ENCODE measurements at regions not wholly inside any gene's neighbourhood (a gene's known extent, or its start where the extent isn't known, plus 50 kb on each side); places are given as distances from the start of the nearest gene placed in this dataset.

DNA sequence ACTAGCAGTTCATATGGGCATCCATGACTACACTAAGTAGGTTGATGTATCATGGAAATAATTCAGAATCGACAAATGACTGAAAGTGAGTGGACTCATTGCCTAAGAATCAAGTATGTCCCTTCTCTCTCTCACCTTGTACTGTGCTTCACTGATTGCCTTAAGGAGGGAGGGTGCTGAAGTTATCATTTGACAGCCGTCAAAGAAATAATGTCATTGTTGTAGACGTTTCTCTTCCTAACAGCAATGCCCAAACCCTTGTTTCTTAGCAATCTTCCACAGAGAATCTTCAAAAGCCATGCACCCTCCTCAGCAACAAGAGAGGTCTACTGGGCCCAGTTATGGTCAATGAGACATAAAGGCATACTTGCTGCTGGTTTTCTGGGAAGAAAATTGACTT lies 785.0 kb downstream of the SUCLG1 start:
- no peaks in the 10 kb centered on the region for H3K4me1 ChIP-seq (ENCODE audit: control insufficient read depth, extremely low read depth, insufficient read depth, low read length)
- H3K4me2 ChIP-seq (ENCODE audit: control insufficient read depth, extremely low read depth, insufficient read depth, low read depth, low read length): no peak overlapping the region
- dilution Hi-C loops (cut with MboI; ENCODE audit: extremely low pct_ligation_motif_present, low sequenced_read_pairs): no loop called here
- no peak for TF ChIP-seq EZH2 (IDR thresholded peaks at IDR 0.05; ENCODE audit: low read length)
- TF ChIP-seq, protein P1, sequence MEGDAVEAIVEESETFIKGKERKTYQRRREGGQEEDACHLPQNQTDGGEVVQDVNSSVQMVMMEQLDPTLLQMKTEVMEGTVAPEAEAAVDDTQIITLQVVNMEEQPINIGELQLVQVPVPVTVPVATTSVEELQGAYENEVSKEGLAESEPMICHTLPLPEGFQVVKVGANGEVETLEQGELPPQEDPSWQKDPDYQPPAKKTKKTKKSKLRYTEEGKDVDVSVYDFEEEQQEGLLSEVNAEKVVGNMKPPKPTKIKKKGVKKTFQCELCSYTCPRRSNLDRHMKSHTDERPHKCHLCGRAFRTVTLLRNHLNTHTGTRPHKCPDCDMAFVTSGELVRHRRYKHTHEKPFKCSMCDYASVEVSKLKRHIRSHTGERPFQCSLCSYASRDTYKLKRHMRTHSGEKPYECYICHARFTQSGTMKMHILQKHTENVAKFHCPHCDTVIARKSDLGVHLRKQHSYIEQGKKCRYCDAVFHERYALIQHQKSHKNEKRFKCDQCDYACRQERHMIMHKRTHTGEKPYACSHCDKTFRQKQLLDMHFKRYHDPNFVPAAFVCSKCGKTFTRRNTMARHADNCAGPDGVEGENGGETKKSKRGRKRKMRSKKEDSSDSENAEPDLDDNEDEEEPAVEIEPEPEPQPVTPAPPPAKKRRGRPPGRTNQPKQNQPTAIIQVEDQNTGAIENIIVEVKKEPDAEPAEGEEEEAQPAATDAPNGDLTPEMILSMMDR (optimal IDR thresholded peaks at IDR 0.05 in 1 of 3, IDR thresholded peaks at IDR 0.05 in 1 of 3, conservative IDR thresholded peaks at IDR 0.05 in 1 of 3; ENCODE audit: extremely low read depth in 1 of 3, insufficient read depth in 2 of 3, low read length in 3 of 3): no peak
- no peak overlapping the region for H2AFZ ChIP-seq (ENCODE audit: control insufficient read depth, low read length)
- no peaks in the 10 kb centered on the region for H3K27me3 ChIP-seq (ENCODE audit: control insufficient read depth, extremely low read depth, insufficient read depth, low read length)
- no peak overlapping the region for H3K4me3 ChIP-seq (ENCODE audit: control insufficient read depth in 2 of 3, extremely low read depth in 1 of 3, insufficient read depth in 2 of 3, low read depth in 1 of 3, low read length in 3 of 3)
- no peak overlapping the region for H3K9ac ChIP-seq (ENCODE audit: control insufficient read depth, extremely low read depth, insufficient read depth, low read length)
- no peaks in the 10 kb centered on the region for H3K36me3 ChIP-seq (ENCODE audit: control insufficient read depth in 2 of 2, extremely low read depth in 1 of 2, insufficient read depth in 2 of 2, low read length in 2 of 2)
- H3K9me1 ChIP-seq (ENCODE audit: control insufficient read depth, extremely low read depth, insufficient read depth, low read length): no peaks in the 10 kb centered on the region
- DNase-seq (ENCODE audit: low read depth, low spot score) (no peak), FAIRE-seq (no peak)
- no peak overlapping the region for H3K27ac ChIP-seq (ENCODE audit: control insufficient read depth, insufficient read depth, low read length)
- H4K20me1 ChIP-seq (ENCODE audit: control insufficient read depth, extremely low read depth, insufficient read depth, low read length): no peaks in the 10 kb centered on the region
- H3K9me3 ChIP-seq (ENCODE audit: control insufficient read depth, low read depth, low read length): no peaks in the 10 kb centered on the region
- no peaks in the 10 kb centered on the region for H3K79me2 ChIP-seq (ENCODE audit: control insufficient read depth, insufficient read depth, low read length)

DNA sequence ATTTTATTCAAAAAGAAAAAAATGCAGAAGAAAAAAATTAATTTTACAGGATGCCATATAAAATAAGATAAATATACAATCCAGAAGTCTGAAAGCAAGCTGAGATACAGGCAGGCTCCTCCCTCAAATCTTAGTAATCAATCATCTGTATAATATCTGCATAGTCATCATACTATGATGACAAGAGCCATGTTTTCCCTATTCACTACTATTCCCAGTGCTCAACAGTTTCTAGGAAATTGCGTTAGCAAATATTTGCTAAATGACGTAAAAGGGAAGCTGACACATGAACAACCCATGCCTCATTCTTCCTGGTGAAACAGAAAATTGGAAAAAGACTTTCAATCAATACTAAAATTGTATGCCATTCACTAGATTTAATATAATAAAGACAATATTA lies 793.2 kb downstream of the SUCLG1 start:
- H3K9ac ChIP-seq (ENCODE audit: control insufficient read depth, extremely low read depth, insufficient read depth, low read length): no peak overlapping the region
- H3K27me3 ChIP-seq (ENCODE audit: control insufficient read depth, extremely low read depth, insufficient read depth, low read length): no peaks in the 10 kb centered on the region
- dilution Hi-C loops (cut with MboI; ENCODE audit: extremely low pct_ligation_motif_present, low sequenced_read_pairs): no loop called here
- H3K4me1 ChIP-seq (ENCODE audit: control insufficient read depth, extremely low read depth, insufficient read depth, low read length): no peaks in the 10 kb centered on the region
- H3K79me2 ChIP-seq (ENCODE audit: control insufficient read depth, insufficient read depth, low read length): no peaks in the 10 kb centered on the region
- H3K9me3 ChIP-seq (ENCODE audit: control insufficient read depth, low read depth, low read length): no peaks in the 10 kb centered on the region
- H3K36me3 ChIP-seq (ENCODE audit: control insufficient read depth in 2 of 2, extremely low read depth in 1 of 2, insufficient read depth in 2 of 2, low read length in 2 of 2): no peaks in the 10 kb centered on the region
- TF ChIP-seq, protein P1 (optimal IDR thresholded peaks at IDR 0.05 in 1 of 3, IDR thresholded peaks at IDR 0.05 in 1 of 3, conservative IDR thresholded peaks at IDR 0.05 in 1 of 3; ENCODE audit: extremely low read depth in 1 of 3, insufficient read depth in 2 of 3, low read length in 3 of 3): no peak
- TF ChIP-seq EZH2 (IDR thresholded peaks at IDR 0.05; ENCODE audit: low read length): no peak
- no peaks in the 10 kb centered on the region for H4K20me1 ChIP-seq (ENCODE audit: control insufficient read depth, extremely low read depth, insufficient read depth, low read length)
- no peaks in the 10 kb centered on the region for H3K9me1 ChIP-seq (ENCODE audit: control insufficient read depth, extremely low read depth, insufficient read depth, low read length)
- FAIRE-seq: no peak
- H3K4me3 ChIP-seq (ENCODE audit: control insufficient read depth in 2 of 3, extremely low read depth in 1 of 3, insufficient read depth in 2 of 3, low read depth in 1 of 3, low read length in 3 of 3): no peak overlapping the region
- H3K4me2 ChIP-seq (ENCODE audit: control insufficient read depth, extremely low read depth, insufficient read depth, low read depth, low read length): no peak overlapping the region
- H3K27ac ChIP-seq (ENCODE audit: control insufficient read depth, insufficient read depth, low read length): no peak overlapping the region
- H2AFZ ChIP-seq (ENCODE audit: control insufficient read depth, low read length): no peak overlapping the region
- no peak for DNase-seq (ENCODE audit: low read depth, low spot score)
